ENCODE measurements at regions not wholly inside any gene's neighbourhood (a gene's known extent, or its start where the extent isn't known, plus 50 kb on each side); places are given as distances from the start of the nearest gene placed in this dataset.
"Not testable (repeated sequence)": the region's sequence is repeated elsewhere in the genome, so short reads cannot be mapped to it uniquely, and the experiment has no call there.

DNA sequence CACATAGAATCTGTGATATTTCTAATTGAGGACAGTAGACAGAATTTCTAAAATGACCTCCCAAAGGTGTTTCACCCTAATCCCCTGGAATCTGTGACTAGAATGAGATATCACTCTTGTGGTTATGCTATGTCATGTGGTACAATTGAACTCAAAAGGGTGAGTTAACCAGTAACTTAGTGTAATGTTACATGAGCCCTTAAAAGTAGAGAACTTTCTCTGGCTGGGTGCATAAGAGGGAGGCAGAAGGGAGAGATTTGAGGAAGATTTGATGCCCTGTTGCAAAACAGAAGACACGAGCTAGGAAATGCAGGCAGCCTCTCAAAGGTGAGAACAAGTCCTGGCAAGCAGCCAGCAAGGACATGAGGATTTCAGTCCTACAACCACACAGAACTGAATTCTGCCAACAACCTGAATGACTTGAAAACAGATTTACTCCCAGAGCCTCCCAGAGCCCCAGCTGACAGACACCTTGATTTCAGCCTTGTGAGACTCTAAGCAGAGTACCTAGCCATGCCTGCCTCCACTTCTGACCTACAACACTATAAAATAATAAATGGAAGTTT is 160.3 kb downstream of the MTHFS start:
- ChIA-PET POLR2A (ENCODE audit: low non-redundant PET) (no interaction called here), CTCF (no interaction called here)
- no peak overlapping the region for H3K27ac ChIP-seq
- TF ChIP-seq, protein P1, sequence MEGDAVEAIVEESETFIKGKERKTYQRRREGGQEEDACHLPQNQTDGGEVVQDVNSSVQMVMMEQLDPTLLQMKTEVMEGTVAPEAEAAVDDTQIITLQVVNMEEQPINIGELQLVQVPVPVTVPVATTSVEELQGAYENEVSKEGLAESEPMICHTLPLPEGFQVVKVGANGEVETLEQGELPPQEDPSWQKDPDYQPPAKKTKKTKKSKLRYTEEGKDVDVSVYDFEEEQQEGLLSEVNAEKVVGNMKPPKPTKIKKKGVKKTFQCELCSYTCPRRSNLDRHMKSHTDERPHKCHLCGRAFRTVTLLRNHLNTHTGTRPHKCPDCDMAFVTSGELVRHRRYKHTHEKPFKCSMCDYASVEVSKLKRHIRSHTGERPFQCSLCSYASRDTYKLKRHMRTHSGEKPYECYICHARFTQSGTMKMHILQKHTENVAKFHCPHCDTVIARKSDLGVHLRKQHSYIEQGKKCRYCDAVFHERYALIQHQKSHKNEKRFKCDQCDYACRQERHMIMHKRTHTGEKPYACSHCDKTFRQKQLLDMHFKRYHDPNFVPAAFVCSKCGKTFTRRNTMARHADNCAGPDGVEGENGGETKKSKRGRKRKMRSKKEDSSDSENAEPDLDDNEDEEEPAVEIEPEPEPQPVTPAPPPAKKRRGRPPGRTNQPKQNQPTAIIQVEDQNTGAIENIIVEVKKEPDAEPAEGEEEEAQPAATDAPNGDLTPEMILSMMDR (conservative IDR thresholded peaks at IDR 0.05; ENCODE audit: low read depth), result no peak
- DNase-seq (ENCODE audit: low spot score), result no peak

DNA sequence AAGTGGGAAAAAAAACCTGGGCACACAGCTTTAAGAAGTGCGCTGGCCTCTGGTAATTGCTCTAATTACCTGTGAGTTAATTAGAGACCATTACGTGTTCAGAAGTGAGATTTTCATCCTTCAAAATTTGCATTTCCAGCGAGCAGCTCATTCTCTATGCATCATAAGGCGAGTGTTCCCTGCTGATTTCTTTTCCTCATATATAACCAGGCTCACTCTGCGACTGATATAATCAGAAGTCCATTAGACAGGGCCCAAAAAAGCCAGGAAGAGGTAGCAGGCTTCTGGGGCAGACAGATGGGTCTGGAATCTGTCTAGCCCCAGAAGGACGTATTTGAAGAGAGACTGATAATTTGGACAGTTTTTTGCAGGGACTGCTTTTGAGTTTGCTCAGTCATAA is 158.7 kb downstream of the MTHFS start:
- ChIA-PET CTCF (no interaction called here), POLR2A (ENCODE audit: low non-redundant PET) (no interaction called here)
- H3K27ac ChIP-seq, result no peak overlapping the region
- no peak for DNase-seq (ENCODE audit: low spot score)
- TF ChIP-seq, protein P1 (conservative IDR thresholded peaks at IDR 0.05; ENCODE audit: low read depth), result no peak

DNA sequence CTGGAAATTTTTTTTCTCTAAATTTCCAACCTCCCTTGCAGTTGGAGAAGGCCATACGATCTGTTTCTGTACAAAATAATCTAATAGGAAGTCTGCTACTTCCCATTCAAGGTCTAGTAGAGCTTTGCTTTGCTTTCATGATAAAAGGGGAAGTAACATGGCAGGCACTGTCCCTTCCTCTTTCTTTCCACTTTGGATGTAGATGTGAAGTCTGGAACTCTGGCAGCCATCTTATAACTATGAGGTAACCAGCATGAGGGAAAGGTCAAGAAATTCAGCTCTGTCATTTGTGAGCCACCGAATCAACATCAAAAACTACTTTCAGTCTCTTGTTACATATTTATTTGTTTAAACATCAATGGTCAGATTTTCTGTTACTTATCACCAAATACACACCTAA is 156.3 kb downstream of the MTHFS start:
- DNase-seq (ENCODE audit: low spot score), result no peak
- ChIA-PET POLR2A (ENCODE audit: low non-redundant PET) (no interaction called here), CTCF (interaction anchor here (0.7 to 1.1 kb wide), 2 partner anchors 253 to 444 kb away, joined by 3 read pairs; no protein-coding TSS in a partner anchor)
- TF ChIP-seq, protein P1 (conservative IDR thresholded peaks at IDR 0.05; ENCODE audit: low read depth), result no peak
- H3K27ac ChIP-seq, result no peak overlapping the region

DNA sequence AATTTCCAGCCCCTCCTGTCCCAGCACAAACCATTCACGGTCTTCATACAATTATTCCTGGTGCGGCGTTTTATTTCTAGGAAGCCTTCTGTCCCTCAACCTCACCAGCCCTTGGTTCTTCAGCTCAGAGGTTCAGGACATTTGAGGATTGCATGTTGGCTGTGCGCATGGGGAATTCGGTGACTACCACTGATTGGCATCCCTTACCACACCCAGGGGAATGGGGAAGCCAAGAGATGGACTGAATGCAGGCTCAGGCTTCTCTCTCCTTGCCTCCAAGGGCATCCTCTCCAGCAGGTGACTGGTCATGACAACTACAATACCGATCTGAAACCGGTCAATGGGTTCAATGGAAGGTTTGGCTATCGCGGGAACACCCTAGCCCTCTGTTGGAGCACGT is 153.8 kb downstream of the MTHFS start:
- DNase-seq (ENCODE audit: low spot score), result peak; percentile 33
- TF ChIP-seq, protein P1 (conservative IDR thresholded peaks at IDR 0.05; ENCODE audit: low read depth), result no peak
- ChIA-PET POLR2A (ENCODE audit: low non-redundant PET) (no interaction called here), CTCF (interaction anchor here (0.8 kb wide), 1 partner anchor 18 kb away, joined by 3 read pairs; no protein-coding TSS in a partner anchor)
- no peak overlapping the region for H3K27ac ChIP-seq

DNA sequence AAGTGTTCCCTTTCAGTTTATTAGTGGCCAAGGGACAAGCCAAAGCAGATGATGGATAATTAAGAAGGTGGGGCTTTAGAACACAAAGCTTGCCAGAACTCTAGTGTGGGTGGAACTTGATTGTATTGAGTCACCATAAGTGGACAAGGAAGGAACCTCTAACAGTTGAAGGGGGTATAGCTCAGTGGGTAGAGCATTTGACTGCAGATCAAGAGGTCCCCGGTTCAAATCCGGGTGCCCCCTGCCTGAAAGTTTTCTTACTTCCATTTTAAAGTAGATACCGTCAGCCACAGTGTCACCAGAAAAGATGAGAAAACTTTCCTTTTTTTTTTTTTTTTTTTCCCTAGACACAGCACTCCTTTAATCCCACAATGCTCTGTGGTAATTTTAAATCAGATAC is 152.3 kb downstream of the MTHFS start:
- POLR2A ChIA-PET (ENCODE audit: low non-redundant PET); CTCF ChIA-PET; H3K27ac ChIP-seq: not testable (repeated sequence)
- DNase-seq (ENCODE audit: low spot score), result peak; percentile 29

DNA sequence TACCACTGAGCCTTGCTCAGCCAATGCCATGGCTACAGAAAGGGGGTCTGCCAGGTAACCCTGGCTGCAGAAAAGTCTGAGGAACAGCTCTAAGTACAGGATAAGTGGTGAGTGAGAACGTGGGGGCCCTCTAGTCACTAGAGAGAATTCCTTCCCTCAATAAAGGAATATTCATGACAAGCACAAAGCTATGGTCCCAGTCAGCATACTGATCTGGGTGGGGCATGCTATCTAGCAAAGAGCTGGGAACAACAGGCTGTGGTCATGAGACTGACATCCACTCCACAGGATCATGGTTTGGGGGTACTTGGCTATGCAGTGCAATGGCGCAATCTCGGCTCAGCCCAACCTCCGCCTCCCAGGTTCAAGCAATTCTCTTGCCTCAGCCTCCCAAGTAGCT is 140.4 kb downstream of the MTHFS start:
- ChIA-PET CTCF (interaction anchor here (0.6 to 1.1 kb wide), 2 partner anchors 11 to 1504 kb away, joined by 3 to 4 read pairs; no protein-coding TSS in a partner anchor), POLR2A (ENCODE audit: low non-redundant PET) (no interaction called here)
- H3K27ac ChIP-seq, result no peak overlapping the region
- TF ChIP-seq, protein P1 (conservative IDR thresholded peaks at IDR 0.05; ENCODE audit: low read depth), result no peak
- no peak for DNase-seq (ENCODE audit: low spot score)

DNA sequence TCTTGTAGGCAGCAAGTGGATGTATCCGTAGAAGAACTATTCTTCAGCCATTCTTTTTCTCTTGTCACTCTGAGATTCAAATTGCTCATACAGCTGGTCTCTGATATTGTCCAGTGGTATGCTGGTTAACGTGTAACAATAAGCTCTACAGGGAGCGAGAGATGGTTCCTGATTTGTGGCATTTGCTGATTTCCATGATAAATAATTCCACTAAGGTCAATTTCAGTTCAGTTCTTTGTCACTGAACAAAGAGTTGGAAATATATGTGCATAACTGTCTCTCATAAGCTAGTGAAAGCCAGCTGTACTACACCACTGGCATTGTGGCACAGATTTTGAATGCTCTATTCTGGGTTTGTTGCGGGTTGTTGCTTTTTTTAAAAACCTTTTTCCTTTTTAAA is 131.7 kb downstream of the MTHFS start:
- TF ChIP-seq, protein P1 (conservative IDR thresholded peaks at IDR 0.05; ENCODE audit: low read depth), result no peak
- H3K27ac ChIP-seq, result no peak overlapping the region
- POLR2A ChIA-PET (ENCODE audit: low non-redundant PET), result no interaction called here
- no peak for DNase-seq (ENCODE audit: low spot score)
- CTCF ChIA-PET, result no interaction called here

Measured in RWPE1 (cell line).